HG03066 (cell line): ENCODE measurements at regions not wholly inside any gene's neighbourhood (a gene's known extent, or its start where the extent isn't known, plus 50 kb on each side); places are given as distances from the start of the nearest gene placed in this dataset.

Experiments
- ATAC-seq: cut with Tn5 transposase; IDR thresholded peaks from one replicate; pipeline ENCODE4 v1.9.1; 2021; ENCODE audit warnings: low read depth; ENCODE audit not compliant: unreplicated experiment

DNA sequence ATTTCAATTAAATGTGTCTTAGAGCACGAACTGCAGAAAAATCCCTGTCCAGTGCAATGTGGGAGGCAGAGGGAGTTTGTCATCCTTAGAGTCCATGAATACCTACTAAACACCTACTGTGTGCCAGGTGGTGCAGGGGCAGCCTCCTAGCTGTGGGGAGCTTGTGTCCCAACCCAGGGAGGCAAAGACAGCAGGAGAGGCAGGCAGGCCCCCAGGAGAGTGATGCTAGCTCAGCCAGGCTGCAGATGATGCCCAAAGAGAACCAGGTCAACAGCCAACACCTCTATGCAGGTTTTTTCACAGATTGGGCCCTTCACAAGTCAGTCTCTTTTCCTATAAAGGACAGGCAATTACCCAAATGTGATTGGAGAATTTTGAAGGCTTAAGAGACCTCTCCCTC, 108.2 kb upstream of the UQCRFS1 start:
- ATAC-seq = no peak

GRCh38 chr19:29323021-29323430, 110.1 kb upstream of the UQCRFS1 start:
- ATAC-seq = no peak

DNA sequence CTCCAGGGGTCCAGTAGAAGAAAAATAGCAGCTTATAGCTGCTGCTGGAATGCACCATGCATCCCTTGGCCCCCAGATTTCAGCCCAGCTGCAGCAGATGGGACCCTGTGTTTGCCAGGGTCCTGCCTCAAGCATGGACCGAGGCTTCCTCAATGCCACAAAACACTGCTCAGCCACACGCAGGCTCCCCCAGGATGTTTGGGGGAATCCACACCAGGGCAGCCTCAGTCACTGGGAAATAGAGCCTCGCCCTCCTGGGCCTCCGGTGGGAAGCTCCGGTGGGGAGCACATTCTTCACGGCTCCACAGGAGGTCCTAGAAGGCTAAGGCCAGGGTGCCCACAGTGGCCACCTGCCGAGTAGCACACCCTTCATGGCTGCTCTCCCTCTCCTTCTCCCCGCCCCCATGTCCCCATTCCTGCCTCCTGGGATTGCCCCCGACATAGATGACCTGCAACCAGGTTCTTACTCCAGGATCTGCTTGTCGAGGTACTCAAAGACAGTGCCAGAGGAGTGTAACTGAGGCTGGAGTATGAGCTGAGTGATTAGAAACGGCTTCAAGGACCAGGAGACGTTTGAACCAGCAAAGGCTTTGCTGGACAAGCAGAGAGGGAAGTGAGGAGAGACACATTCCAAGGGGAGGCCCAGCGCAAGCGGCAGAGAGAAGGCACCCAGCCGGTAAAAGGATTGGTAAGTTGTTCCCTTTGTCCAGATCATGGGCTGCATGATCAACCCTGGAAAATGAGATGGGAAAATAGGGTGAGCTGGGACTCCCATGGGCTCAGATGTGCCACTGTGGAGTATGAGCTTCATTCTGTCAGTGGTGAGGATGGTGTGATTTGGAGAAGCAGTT, 110.7 kb upstream of the UQCRFS1 start:
- ATAC-seq = no peak

DNA sequence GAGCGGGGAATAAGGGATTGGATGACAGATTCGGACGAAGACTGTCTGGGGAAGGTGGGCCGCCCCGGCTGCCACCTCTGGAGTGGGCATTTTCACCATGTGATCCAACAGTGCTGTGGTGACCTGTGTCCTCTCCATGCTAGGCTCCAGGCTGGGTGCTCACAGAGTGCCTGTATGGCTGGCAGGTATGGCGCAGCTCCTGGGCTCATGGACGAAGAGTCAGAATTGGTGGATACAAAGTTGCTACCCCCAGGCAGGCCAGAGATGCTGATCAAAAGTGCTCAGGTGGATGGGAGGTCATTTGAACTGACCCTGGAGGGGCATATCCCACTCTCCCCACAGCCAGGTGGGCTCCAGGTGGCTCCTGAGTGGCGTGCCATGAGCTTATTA, 111.3 kb upstream of the UQCRFS1 start:
- no peak for ATAC-seq

- ATAC-seq = no peak
Measured at GRCh38 chr19:29324717-29325116, 111.8 kb upstream of the UQCRFS1 start.

GRCh38 chr19:29325241-29325975, 112.5 kb upstream of the UQCRFS1 start:
- ATAC-seq = no peak

DNA sequence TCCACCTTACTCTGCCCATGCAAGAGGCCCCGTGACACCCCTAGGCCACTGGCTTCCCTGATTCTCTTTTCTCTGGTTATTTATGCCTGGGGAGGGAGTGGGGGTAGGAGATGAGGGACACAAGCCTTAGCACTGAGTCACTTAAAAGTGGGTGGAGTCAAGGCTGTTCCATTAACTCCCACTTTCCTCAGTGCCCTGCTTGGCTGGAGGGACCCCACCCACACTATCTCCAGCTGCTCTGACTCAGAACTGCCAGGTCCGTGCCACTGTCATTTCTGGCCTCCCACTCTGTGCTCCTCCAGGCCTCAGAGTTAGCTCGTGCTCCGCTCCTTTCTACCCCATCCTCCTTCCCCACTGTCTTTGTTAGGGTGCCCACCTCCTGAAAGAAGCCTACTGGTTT, 113.4 kb upstream of the UQCRFS1 start:
- ATAC-seq = no peak

DNA sequence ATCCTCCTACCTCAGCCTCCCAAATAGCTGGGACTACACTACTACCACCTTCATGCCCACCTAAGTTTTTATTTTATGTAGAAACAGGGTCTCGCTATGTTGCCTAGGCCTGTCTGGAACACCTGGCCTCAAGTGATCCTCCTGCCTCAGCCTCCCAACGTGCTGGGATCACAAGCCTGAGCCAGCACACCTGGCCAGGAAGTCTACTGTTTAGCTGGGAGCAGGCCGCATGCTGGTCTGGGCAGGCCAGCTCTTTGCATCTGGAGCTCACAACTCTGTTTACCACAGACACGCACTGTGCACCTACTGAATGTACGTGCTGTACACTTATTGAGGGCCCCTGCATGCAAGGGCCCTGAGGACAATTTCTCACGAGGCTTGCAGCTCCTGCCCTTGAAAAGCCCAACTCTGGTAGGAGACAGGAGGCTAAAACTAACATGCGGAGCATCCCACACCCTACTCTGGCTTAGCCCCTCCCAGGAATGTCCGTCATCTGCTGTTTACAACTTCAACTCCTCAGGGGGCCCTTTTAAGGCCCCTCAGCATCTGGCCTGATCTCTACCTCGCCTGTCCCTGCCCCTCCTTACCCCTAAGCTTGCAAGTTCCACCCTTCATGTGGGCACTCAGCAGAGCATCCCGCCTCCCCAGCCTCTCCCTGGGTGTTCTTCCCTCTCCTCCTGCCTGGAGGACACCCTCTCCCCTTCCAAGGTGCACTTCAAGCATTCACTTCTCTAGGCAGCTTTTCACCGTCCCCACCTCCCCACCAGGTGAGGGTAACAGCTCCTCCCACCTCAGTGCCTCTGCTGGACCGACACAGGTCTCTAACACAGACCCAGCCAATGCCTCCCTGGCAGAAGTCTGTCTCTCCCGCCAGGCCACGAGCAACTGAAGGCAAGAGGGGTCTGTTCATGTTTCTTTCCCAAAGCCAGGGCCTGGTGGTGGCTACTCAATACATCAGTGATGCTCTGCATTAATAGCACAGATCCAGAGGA, 114.2 kb upstream of the UQCRFS1 start:
- no peak for ATAC-seq

DNA sequence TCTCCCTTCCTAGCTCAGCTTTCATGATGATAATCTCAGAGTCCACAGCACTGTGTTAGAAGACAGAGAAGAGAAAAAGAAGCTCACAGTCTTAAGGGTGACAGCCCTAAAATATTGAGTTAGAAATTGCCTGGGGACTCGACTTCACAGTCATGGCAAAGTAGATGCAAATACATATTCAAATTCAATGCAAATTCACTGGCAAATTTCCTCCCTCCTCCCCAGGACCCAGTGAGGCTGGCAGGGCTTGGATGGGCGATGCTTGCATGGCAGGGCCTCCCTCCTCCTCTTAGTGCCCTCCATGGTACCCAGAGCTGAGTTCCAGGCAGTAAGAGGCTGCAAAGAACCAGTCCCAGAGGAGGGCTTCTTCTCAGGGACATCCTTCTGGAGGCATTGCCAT, 115.6 kb upstream of the UQCRFS1 start:
- no peak for ATAC-seq

DNA sequence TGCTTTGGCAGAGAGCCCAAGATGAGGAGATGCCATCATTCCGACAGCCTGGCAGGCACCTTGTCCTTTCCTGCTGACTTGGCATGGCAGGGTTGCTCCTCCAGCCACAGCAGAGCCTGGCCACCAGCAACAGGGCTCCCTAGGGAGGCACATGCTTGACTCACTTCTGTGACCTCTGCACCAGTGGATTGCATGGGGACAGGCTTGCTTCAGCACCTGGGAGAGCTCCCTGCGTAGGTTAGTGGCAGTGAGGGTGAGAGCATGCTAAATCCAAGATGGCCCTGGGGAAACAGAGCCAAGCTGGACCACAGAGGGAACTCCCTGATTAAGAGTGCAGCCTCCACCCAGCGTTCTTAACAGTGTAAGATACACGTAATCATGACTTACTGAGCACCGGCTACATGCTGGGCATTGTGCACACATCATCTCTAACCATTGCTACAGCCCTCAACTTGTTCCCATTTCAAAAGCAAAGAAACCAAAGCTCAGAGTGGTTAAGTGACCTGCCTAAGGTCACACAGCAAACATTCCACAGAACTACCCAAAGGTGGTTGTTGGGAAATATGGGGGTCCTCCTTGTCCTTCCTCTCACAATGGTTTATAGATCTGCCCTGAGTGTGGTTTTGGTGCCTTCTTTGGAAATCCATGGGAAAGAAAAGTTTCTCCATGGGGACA, 116.6 kb upstream of the UQCRFS1 start:
- ATAC-seq = no peak

GRCh38 chr19:29336425-29336824, 123.5 kb upstream of the UQCRFS1 start:
- no peak for ATAC-seq

DNA sequence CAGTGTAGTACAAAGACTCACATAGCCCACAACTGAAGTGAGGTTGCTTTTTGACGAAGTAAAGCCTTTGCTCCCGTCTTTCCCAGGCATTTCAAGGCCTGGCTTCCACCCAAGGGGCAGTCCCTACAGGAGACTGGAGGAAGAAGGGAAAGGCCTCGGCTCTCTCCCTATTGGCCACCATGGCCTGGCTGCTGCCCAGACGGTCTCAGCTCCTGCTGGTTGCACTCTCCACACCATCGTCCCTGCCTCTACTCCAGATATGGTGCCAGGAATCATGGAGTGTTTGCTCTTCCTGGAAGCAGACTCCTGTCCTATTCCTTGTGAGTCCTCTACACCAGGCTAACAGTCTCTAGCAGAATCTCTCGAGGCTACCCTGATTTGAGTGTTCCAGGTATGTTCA, 124.1 kb upstream of the UQCRFS1 start:
- ATAC-seq = no peak

GRCh38 chr19:29338480-29338879, 125.5 kb upstream of the UQCRFS1 start:
- no peak for ATAC-seq

GRCh38 chr19:29342721-29343120, 129.8 kb upstream of the UQCRFS1 start:
- no peak for ATAC-seq

GRCh38 chr19:29364224-29364726, 151.3 kb upstream of the UQCRFS1 start:
- no peak for ATAC-seq

DNA sequence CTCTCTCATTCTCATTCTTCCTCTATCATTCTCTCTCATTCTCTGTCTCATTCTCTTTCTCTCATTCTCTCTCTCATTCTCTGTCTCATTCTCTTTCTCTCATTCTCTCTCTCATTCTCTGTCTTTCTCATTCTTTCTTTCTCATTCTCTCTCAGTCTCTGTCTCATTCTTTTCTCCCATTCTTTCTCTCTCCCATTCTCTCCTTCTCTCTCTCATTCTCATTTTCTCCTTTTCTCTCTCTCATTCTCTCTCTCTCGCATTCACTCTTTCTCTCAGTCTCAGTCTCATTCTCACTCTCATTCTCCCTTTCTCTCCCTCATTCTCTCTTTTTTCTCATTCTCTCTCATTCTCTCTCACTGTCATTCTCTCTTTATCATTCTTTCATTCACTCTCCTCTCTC, 152.0 kb upstream of the UQCRFS1 start:
- no peak for ATAC-seq

- ATAC-seq = no peak
Measured at GRCh38 chr19:29365836-29366417, 153.0 kb upstream of the UQCRFS1 start.

DNA sequence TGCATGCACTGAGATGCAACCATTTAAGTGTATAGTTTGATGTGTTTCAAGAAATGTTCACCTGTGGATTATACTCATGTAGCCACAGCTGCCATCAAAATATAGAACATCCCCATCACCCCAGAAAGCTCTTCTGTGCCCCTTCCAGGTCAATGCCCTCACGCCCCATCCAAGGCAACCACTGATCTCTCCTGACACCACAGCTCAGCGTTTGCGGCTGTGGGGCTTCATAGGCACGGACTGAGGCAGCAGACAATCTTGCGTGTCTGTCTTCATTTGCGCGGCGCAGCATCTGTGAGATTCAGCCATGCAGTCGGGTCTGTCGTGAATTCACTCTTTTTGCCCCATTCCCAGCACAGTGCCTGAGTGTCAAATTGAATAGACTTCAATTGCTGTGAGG, 153.8 kb upstream of the UQCRFS1 start:
- ATAC-seq = no peak

DNA sequence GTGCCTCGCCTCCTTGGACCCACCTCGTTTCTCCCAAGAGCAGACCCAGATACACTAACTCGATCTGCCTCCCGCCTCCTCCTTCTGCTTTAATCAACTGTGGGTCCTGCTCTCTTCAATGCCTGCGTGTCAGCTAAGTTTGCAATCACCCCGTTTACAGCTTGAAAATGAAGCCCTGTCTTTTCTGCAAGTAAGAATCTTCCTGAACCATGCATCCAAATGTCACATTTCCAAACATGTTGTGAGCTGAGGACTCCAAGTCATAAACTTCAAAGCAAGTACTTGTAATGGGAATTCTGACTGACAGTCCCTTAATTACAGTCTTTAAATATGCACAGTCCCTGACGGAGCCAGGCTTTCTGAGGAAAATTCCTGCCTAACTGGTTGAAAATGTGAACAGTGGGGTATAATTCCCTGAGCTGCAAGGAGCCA, 154.9 kb upstream of the UQCRFS1 start:
- ATAC-seq = no peak

DNA sequence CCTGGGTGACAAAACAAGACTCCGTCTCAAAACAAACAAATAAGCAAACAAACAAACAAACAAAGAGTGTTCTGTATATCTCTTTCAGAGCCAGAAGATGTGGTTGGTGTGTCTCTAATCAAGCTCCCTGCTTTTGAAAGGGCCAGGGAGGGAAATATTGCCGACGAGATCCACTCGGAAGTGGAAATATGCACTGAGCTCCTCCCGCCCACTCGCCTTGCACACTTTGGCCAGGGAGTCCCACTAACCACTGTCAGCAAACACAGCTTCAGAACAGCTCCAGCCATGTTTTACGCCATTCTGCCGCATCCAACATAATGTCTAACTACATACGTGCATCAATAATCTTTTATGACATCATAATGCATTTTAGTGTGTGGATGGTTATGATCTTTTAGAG, 155.5 kb upstream of the VSTM2B start:
- no peak for ATAC-seq
